ENCODE measurements at regions not wholly inside any gene's neighbourhood (a gene's known extent, or its start where the extent isn't known, plus 50 kb on each side); places are given as distances from the start of the nearest gene placed in this dataset.

GRCh38 chr12:126432780-126433179 lies 1367.5 kb downstream of the AACS start:
- TF ChIP-seq EZH2phosphoT487 (IDR thresholded peaks at IDR 0.05; ENCODE audit: borderline replicate concordance, low read depth, low read length): no peak
- TF ChIP-seq CTCF (conservative IDR thresholded peaks at IDR 0.05; ENCODE audit: low read length): no peak
